Stimulated activated CD8-positive, alpha-beta memory T cell treated with anti-CD3 and anti-CD28 coated beads, Interleukin-15, amount 100 ng/mL, for 48 hours (primary cell): ENCODE measurements at regions not wholly inside any gene's neighbourhood (a gene's known extent, or its start where the extent isn't known, plus 50 kb on each side); places are given as distances from the start of the nearest gene placed in this dataset.
"Not testable (repeated sequence)": the region's sequence is repeated elsewhere in the genome, so short reads cannot be mapped to it uniquely, and the experiment has no call there.

Experiments
- DNase-seq, 2 donors: peaks; one replicate each; pipeline ENCODE4 v3.0.0-alpha.2; 2020; ENCODE audit warnings: low read depth in 2 of 2

DNA sequence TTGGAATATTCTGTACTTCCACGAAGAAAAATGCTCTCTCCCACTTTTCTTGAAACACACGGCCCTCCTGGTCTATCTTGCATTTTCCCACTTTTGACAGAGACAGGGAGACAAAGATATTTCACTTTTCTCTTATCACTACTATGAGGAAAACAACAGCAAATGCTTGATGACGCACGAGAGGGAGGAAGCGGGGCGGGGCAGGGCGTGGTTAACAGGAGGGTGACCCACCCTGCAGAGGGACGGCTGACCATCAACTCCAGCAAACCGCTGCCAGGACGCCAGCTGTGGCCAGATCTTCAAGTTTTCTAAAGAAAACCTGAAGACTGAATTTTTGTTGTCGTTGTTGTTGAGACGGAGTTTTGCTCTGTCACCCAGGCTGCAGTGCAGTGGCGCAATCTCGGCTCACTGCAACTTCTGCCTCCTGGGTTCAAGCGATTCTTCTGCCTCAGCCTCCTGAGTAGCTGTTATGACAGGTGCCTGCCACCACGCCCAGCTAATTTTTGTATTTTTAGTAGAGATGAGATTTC, 63.8 kb downstream of the NSUN5 start:
- not testable (repeated sequence) for DNase-seq

GRCh38 chr7:73234994-73235717, 73.5 kb downstream of the NSUN5 start:
- DNase-seq = peak; percentile 75 to 77

DNA sequence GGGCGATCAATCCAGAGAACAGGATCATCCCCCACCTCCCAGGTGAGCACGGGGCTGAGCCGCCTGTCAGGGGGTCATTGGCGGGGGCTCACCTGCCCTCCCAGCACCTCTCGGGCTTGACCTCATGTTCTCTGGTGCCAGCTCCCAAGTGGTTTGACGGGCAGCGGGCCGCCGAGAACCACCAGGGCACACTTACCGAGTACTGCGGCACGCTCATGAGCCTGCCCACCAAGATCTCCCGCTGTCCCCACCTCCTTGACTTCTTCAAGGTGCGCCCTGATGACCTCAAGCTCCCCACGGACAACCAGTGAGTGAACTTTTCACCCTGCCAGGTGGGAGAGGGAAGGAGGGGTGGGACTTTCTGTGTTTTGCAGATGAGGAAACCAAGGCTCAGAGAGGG, 82.9 kb downstream of the NSUN5 start:
- not testable (repeated sequence) for DNase-seq

DNA sequence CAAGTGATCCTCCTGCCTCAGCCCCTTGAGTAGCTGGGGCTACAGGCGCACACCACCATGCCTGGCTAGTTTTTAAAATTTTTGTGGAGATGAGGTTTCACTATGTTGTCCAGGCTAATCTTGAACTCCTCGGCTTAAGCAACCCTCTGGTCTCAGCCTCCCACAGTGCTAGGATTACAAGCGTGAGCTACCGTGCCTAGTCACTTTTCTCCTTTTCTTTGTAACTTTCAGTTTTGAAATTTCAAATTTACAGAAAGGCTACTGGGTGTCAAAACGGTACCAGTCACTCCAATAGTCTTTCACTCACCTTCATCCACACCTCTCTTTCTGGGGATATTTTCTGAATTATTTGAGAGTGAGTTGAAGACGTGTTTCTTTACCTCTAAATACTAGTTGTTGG, 86.9 kb downstream of the NSUN5 start:
- not testable (repeated sequence) for DNase-seq

DNA sequence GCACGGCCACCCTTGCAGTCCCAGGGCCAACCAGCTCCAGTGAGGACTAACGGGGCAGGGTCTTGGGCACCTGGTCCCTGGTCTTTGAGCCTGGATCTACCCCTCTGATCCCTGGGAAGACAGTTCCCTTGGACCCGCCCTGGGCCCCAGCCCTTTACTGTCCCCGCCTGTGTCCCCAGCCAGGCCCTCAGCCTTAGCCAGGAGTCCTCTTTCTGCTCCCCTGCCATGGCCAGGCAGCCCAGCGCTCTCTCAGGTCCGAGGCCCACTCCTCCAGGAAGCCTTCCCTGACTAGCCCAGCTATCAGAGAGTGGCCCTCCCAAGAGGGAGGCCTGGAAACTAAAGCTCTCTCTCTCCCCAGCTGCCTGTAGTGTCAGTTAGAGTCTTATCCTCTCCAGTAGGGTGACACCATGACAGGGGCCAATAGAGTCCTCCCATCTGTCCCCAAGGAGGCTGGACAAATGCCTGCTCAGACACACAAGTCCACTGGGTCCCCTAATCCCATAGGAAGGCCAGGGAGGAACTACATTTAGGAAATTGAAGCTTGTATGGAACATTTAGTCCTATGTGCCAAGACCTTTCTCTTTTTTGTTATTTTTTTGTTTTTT, 87.8 kb downstream of the NSUN5 start:
- not testable (repeated sequence) for DNase-seq

DNA sequence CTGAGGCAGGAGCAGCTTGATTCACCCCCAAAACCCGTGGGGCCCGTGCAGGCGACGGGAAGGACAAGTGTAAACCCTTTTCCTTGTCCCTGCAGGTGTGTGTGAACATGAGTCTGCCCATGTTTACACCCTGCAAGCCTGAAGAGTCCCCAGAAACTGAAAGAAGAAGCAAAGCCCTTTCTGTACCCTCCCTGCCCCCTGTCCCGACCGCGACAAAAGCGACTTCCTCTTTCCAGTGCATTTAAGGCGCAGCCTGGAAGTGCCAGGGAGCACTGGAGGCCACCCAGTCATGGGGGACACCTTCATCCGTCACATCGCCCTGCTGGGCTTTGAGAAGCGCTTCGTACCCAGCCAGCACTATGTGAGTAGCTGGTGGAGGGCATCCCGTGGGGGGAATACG, 88.3 kb downstream of the NSUN5 start:
- not testable (repeated sequence) for DNase-seq

DNA sequence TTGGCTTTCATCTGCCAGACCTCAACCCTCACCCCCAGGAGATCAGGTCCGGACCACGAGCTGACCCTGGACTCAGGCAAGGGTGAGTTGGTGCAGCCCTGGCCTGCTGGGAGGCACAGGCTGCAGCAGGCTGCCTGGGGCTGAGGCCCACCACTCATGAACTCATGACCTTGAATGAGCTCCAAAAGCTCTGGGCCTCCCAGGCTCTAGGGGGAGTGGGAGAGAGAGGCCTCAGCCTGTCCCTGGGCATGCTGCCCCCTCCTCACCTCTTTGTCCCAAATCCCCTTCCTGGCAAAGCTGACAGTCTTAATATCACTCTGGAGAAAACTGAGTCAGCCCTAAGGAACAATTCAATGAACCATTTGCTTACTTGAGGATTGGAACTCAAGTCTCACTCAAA, 89.8 kb downstream of the NSUN5 start:
- DNase-seq = not testable (repeated sequence)

DNA sequence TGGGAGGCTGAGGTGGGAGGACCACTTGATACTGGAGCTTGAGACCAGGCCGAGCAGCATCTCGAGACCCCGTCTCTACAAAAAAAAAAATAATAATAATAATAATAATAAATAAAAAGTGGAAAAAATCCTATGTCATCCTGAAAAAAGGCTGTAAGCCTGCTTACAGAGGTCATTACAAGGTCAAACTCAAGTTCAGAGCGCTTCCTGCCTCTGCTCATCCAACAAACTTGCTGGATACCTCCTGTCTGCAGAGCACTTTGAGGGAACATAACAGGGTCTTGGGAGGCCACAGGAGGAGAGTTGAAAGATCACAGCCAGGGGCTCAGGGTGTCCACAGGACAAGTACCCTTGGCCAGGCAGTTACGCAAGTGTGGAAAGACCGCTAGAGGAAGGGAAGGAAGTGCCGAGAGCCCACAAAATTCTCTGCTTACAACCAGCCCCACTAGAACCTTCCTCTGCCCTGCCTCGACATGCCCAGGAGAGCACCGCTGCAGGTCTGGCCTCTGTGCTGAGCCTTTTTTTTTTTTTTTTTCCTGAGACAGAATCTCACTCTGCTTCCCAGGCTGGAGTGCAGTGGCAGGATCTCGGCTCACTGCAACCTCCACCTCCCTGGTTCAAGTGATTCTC, 92.5 kb downstream of the NSUN5 start:
- not testable (repeated sequence) for DNase-seq

GRCh38 chr7:73215232-73215631, 93.4 kb downstream of the NSUN5 start:
- DNase-seq = not testable (repeated sequence)

- DNase-seq = not testable (repeated sequence)
These were observed 94.2 kb downstream of the NSUN5 start for GRCh38 chr7:73214471-73214870.

- DNase-seq = not testable (repeated sequence)
These were observed 95.5 kb downstream of the NSUN5 start for GRCh38 chr7:73213076-73213475.

- DNase-seq = not testable (repeated sequence)
These were observed 103.0 kb downstream of the NSUN5 start for GRCh38 chr7:73205594-73205993.

DNA sequence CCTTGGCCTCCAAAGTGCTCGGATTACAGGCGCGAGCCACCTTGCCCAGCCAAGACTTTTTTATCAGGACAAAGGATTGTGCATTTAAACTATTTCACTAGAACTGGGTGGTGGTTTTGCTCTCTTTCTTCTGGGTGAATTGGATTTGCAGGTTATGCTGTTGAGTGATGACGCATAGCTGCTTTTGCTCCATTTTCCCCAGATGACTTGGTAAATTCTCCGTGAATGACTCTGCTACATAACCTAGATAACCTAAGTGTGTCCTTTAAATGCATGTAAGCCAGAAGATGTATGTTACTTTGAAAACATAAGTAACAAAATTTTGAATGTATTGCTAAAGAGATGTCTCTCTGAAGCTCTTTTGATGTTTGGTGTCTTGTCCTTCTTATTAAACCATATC, 103.7 kb downstream of the NSUN5 start:
- not testable (repeated sequence) for DNase-seq

- DNase-seq = not testable (repeated sequence)
These were observed 105.3 kb downstream of the NSUN5 start for GRCh38 chr7:73203312-73203711.

DNA sequence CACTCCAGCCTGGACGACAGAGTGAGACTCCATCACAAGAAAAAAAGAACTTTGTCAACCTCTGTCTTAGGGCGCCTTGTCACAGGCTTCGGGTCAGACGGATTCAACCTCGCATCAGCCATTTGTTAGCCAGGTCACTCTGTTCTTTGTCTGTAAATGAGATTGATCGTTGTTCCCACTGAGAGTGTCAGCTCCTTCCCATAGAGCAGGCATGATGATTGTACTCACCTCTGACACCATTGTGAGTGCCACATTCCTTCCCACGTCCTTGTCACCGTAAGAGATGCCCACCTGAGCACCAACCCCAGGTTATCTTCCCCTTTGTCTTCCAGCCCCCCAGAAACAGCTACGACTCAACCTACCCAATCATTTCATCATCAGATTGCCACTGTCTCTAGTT, 107.4 kb downstream of the NSUN5 start:
- DNase-seq = not testable (repeated sequence)

GRCh38 chr7:73200518-73201099, 108.0 kb downstream of the NSUN5 start:
- not testable (repeated sequence) for DNase-seq

- DNase-seq = not testable (repeated sequence)
These were observed 108.2 kb upstream of the SPDYE9 start for GRCh38 chr7:73193991-73194390.

GRCh38 chr7:73190483-73191155, 104.8 kb upstream of the SPDYE9 start:
- not testable (repeated sequence) for DNase-seq

DNA sequence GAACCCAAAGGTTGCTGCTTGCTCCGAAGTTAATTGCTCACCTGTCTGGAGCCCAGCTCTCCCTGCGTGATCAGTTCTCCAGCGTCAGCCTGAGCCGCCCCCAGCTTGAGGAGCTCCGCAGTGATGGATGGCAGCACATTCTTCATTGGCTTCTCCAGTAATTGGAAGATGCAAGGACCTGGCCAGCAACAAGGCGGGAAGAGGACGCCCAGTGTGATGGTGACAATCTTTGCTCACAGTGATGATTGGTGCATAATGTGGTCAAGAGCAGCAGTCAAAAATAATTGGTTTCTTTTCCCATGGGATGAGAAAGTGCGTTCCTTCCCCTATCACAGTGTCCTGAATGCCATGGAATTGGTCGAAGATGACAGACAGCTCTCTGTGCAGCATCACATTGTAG, 102.4 kb upstream of the SPDYE9 start:
- DNase-seq = not testable (repeated sequence)

- not testable (repeated sequence) for DNase-seq
These were observed 100.9 kb upstream of the SPDYE9 start for GRCh38 chr7:73186589-73187309.

- not testable (repeated sequence) for DNase-seq
These were observed 91.0 kb upstream of the SPDYE9 start for GRCh38 chr7:73176813-73177212.
